HCT116 (cell line): ENCODE measurements at regions not wholly inside any gene's neighbourhood (a gene's known extent, or its start where the extent isn't known, plus 50 kb on each side); places are given as distances from the start of the nearest gene placed in this dataset.

Experiments
- ELF1 ChIP-seq: IDR thresholded peaks from 2 replicates; pipeline ENCODE4 v1.6.1; 2012; ENCODE audit warnings: low read depth, borderline replicate concordance
- EZH2 ChIP-seq: fragments of 200-600 bp; sonication (generic); IDR thresholded peaks from 2 replicates; pipeline ENCODE4 v1.6.1; 2017; ENCODE audit warnings: antibody characterized with exemption, mixed run types
- POLR2A ChIP-seq: IDR thresholded peaks from 2 replicates; pipeline ENCODE4 v1.7.0; 2011; ENCODE audit warnings: borderline replicate concordance; ENCODE audit not compliant: insufficient read depth, insufficient read length; ENCODE audit errors: extremely low read depth
- POLR2AphosphoS5 ChIP-seq: IDR thresholded peaks from 2 replicates; pipeline ENCODE4 v1.6.1; 2011; ENCODE audit warnings: mild to moderate bottlenecking, low read depth, low read length, moderate library complexity
- RAD21 ChIP-seq: IDR thresholded peaks from 2 replicates; pipeline ENCODE4 v1.6.1; 2012; ENCODE audit warnings: low read depth, mild to moderate bottlenecking
- SP1 ChIP-seq: IDR thresholded peaks from 2 replicates; pipeline ENCODE4 v1.6.1; 2012; ENCODE audit warnings: low read depth
- TCF7L2 ChIP-seq: IDR thresholded peaks from 2 replicates; pipeline ENCODE4 v1.7.0; 2011; ENCODE audit warnings: borderline replicate concordance, inconsistent platforms; ENCODE audit not compliant: insufficient read depth, insufficient read length; ENCODE audit errors: extremely low read depth
- TF ChIP-seq, protein P1 (sequence below), 3 experiments: fragments of 200-600 bp in 1 of 3; sonication (generic) in 1 of 3; IDR thresholded peaks in 2 of 3; conservative IDR thresholded peaks in 1 of 3; 2 replicates each; pipeline ENCODE4 v1.5.1; 2012 to 2017; ENCODE audit warnings: low read depth in 2 of 3, low read length in 2 of 3, antibody characterized with exemption in 1 of 3, borderline replicate concordance in 1 of 3, control low read depth in 1 of 3, mild to moderate bottlenecking in 1 of 3, mixed read lengths in 1 of 3, mixed run types in 1 of 3, moderate library complexity in 1 of 3; ENCODE audit not compliant: insufficient read depth in 1 of 3
- TF ChIP-seq, protein P2 (sequence below): IDR thresholded peaks from 2 replicates; pipeline ENCODE4 v1.6.1; 2011; ENCODE audit warnings: mild to moderate bottlenecking, low read length, moderate library complexity; ENCODE audit not compliant: insufficient replicate concordance; ENCODE audit errors: extremely low read depth

- TF ChIP-seq, protein P1, sequence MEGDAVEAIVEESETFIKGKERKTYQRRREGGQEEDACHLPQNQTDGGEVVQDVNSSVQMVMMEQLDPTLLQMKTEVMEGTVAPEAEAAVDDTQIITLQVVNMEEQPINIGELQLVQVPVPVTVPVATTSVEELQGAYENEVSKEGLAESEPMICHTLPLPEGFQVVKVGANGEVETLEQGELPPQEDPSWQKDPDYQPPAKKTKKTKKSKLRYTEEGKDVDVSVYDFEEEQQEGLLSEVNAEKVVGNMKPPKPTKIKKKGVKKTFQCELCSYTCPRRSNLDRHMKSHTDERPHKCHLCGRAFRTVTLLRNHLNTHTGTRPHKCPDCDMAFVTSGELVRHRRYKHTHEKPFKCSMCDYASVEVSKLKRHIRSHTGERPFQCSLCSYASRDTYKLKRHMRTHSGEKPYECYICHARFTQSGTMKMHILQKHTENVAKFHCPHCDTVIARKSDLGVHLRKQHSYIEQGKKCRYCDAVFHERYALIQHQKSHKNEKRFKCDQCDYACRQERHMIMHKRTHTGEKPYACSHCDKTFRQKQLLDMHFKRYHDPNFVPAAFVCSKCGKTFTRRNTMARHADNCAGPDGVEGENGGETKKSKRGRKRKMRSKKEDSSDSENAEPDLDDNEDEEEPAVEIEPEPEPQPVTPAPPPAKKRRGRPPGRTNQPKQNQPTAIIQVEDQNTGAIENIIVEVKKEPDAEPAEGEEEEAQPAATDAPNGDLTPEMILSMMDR (IDR thresholded peaks at IDR 0.05 in 2 of 3, conservative IDR thresholded peaks at IDR 0.05 in 1 of 3; ENCODE audit: borderline replicate concordance in 1 of 3, insufficient read depth in 1 of 3, low read depth in 2 of 3, low read length in 2 of 3) = no peak
- TF ChIP-seq POLR2A (no peak), EZH2 (no peak), POLR2AphosphoS5 (no peak), RAD21 (no peak), ELF1 (no peak), SP1 (no peak), TCF7L2 (no peak)
- TF ChIP-seq, protein P2, sequence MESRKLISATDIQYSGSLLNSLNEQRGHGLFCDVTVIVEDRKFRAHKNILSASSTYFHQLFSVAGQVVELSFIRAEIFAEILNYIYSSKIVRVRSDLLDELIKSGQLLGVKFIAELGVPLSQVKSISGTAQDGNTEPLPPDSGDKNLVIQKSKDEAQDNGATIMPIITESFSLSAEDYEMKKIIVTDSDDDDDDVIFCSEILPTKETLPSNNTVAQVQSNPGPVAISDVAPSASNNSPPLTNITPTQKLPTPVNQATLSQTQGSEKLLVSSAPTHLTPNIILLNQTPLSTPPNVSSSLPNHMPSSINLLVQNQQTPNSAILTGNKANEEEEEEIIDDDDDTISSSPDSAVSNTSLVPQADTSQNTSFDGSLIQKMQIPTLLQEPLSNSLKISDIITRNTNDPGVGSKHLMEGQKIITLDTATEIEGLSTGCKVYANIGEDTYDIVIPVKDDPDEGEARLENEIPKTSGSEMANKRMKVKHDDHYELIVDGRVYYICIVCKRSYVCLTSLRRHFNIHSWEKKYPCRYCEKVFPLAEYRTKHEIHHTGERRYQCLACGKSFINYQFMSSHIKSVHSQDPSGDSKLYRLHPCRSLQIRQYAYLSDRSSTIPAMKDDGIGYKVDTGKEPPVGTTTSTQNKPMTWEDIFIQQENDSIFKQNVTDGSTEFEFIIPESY = no peak
These were observed 108.3 kb upstream of the FAM20A start for GRCh38 chr17:68709461-68709860.
